ENCODE measurements at regions not wholly inside any gene's neighbourhood (a gene's known extent, or its start where the extent isn't known, plus 50 kb on each side); places are given as distances from the start of the nearest gene placed in this dataset.

GRCh38 chr5:61828856-61829255 is 477.1 kb upstream of the KIF2A start:
- DNase-seq (ENCODE audit: low spot score) = no peak

GRCh38 chr5:61831736-61832135 is 474.3 kb upstream of the KIF2A start:
- no peak for DNase-seq (ENCODE audit: low spot score)

DNA sequence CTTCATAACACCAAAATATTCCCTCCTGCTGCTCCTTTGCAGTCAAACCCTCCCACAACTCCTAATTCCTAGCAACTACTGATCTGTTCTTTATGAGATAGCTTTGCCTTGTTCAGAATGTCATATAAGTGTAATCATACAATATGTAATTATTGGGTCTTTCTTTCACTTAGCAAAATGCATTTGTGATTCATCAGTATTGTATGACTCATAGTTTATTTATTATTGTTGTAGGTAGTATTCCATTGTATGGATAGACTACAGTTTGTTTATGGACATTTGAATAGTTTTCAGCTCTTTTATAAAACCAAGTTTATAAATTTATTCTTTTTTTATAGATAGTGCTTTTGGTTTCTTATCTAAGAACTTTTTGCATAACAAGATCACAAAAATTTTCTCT is 468.2 kb upstream of the KIF2A start:
- no peak for DNase-seq (ENCODE audit: low spot score)

GRCh38 chr5:61840361-61840760 is 465.6 kb upstream of the KIF2A start:
- no peak for DNase-seq (ENCODE audit: low spot score)

- no peak for DNase-seq (ENCODE audit: low spot score)
Measured at GRCh38 chr5:61842840-61843239, 463.2 kb upstream of the KIF2A start.

- no peak for DNase-seq (ENCODE audit: low spot score)
Measured at GRCh38 chr5:61850696-61851095, 455.3 kb upstream of the KIF2A start.

GRCh38 chr5:61854531-61854930 is 451.5 kb upstream of the KIF2A start:
- DNase-seq (ENCODE audit: low spot score) = no peak

- no peak for DNase-seq (ENCODE audit: low spot score)
Measured at GRCh38 chr5:61860978-61861377, 445.0 kb upstream of the KIF2A start.

DNA sequence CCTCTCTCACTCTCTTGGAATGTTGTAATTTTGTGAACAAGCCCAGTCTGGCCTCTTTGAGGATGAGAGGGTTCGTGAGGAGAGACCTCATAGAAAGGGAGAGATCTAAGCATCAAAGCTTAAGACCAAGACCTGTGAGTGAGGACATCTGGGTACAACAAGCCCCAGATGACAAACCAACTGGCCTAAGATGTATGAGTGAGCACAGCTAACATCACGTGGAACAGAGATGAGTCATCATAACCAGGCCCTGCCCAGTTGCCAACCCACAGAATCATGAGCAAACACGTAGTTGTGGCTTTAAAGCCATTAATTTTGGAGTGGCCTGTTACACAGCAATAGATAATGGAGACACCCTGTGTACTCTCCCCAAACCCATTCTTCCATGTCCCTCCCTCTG is 439.1 kb upstream of the KIF2A start:
- DNase-seq (ENCODE audit: low spot score) = peak; percentile 8

- DNase-seq (ENCODE audit: low spot score) = no peak
Measured at GRCh38 chr5:61869333-61869732, 436.7 kb upstream of the KIF2A start.

- DNase-seq (ENCODE audit: low spot score) = peak; percentile 2
Measured at GRCh38 chr5:61878471-61878870, 427.5 kb upstream of the KIF2A start.

GRCh38 chr5:61881821-61882487 is 424.1 kb upstream of the KIF2A start:
- DNase-seq (ENCODE audit: low spot score) = peak; percentile 13

GRCh38 chr5:61882901-61883500 is 423.0 kb upstream of the KIF2A start:
- no peak for DNase-seq (ENCODE audit: low spot score)

DNA sequence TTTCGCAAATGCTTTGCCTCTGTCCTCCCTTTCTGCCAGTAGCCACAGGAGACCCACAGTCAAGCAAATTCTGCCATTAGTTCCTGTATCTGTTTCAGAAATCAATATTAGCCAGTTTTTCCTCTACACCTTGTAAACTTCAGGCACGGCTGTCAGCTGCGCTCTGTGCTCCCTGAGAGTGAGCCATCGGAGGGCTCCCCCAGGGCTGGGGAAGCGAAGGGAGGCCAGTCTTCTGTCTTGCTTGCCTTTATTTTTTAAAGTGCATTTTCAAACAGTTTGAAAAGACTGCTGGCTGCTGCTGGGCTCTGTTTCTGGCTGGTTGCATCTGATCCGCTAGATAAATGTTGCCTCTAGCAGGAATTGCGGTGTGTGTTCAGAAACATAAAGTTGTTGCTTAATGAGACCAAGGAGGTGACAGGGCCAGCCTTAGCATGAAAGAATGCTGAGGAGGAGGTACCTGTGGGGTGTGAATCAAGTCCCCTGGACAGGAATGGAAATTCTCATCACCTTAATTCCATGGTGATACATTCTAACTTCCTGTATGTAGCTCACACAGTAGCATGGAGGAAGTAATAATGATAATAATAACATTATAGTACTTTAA is 421.7 kb upstream of the KIF2A start:
- no peak for DNase-seq (ENCODE audit: low spot score)

GRCh38 chr5:61886214-61886613 is 419.8 kb upstream of the KIF2A start:
- DNase-seq (ENCODE audit: low spot score) = no peak

DNA sequence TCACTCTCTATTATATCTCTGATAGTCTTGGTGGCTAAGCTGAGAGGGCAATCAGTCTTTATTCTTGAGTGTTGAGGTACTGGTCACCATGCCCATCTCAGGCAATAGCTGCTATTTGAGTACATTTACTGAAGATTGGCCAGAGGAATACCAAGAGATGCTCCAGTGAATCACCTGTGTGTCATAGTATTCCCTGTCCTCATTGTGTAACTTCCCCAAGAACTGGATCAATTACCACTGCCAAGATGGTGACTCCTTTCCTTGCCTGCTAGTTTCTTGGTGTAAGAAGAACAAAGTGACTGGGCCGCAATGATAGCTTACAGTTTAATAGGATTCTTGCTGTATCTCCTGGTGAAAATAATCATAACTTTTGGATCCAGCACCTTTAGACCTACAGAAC is 418.7 kb upstream of the KIF2A start:
- no peak for DNase-seq (ENCODE audit: low spot score)

DNA sequence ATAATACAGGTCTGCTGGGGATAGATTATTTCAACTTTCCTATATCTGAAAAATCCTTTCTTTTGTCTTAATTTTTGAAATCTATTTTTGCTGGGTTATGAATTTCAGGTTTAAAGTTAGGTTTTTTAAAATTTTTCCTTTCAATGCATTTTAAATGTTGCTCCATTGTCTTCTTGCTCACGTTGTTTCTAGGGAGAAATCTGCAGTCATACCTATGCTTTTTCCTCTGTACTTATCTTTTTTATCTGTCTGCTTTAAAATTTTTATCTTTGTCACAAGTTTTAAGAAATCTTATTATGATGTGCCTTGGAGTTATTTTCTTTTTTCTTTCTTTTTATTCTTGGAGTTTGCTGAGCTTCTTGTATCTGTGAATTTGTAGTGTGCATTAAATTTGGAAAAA is 412.0 kb upstream of the KIF2A start:
- no peak for DNase-seq (ENCODE audit: low spot score)

- no peak for DNase-seq (ENCODE audit: low spot score)
Measured at GRCh38 chr5:61896811-61897210, 409.2 kb upstream of the KIF2A start.

GRCh38 chr5:61897251-61897650 is 408.8 kb upstream of the KIF2A start:
- DNase-seq (ENCODE audit: low spot score) = no peak

DNA sequence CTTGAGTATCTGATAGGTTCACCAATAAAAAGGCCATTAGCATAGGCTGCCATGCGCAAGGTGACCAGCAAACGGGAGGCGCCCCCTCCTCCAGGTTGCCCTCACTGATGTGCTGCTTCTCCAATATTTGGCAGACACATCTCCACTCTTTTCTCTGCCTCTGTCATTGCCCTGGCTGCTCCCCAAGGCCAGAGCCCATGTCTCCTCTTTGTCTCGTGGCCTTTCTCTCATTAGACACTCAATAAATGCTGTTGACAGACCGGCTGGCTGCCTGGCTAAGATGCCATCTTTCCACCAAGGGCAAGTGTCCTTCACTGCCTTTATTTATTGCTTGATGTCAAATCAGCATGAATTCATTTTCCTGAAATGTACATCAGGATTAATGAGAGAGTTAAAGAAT is 404.0 kb upstream of the KIF2A start:
- no peak for DNase-seq (ENCODE audit: low spot score)

DNA sequence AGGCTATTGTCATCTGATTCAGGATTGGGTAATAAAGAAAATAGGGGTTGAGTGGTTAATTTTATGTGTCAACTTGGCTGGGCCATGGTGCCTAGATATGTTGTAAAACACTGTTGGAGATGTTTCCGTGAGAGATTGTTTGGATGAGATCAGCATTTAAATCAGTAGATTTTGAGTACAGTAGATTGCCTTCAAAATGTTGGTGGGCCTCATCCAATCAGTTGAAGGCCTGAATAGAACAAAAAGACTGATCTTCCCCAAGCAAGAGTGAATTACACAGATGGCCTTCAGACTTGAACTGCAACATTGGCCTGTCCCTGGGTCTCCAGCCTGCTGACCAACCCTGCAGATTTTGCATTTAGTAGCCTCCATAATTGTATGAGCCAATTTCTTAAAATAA is 401.3 kb upstream of the KIF2A start:
- no peak for DNase-seq (ENCODE audit: low spot score)

- no peak for DNase-seq (ENCODE audit: low spot score)
Measured at GRCh38 chr5:61905613-61906012, 400.4 kb upstream of the KIF2A start.

DNA sequence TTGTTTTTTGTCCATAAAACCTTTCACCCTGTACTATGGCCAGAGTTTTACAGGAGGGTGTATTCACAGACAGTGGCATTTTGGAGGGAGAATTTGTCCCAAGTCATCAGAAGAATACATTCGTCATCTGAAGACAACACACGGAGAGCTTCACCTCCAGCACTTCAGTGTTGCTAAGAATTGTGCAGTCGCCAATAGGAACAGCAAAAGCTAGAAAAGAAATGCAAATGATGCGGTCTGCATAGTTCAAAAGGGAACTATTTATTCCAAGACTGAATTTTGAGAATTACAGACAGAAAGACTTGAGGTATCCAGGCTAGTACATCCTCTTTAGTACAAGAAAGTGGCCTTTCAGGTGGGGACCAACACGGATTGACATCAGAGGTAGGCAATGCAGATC is 399.2 kb upstream of the KIF2A start:
- DNase-seq (ENCODE audit: low spot score) = no peak

DNA sequence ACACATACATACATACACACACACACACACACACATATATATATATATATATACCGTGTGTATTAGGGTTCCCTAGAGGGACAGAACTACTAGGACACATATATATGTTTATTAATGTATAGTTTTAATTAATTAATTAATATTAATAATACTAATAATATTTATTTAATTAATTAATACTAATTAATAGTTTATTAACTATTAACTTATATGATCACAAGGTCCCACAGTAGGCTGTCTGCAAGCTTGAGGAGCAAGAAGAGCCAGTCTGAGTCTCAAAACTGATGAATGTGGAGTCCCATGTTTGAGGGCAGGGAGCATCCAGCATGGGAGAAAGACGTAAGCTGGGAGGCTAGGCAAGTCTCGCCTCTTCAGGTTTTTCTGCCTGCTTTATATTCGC is 398.0 kb upstream of the KIF2A start:
- no peak for DNase-seq (ENCODE audit: low spot score)
